HepG2 (cell line): ENCODE measurements at regions not wholly inside any gene's neighbourhood (a gene's known extent, or its start where the extent isn't known, plus 50 kb on each side); places are given as distances from the start of the nearest gene placed in this dataset.
A peak's percentile ranks its signal among the peaks of the same experiment; 100 is the strongest.

ENCODE experiments used
- FOXM1 ChIP-seq: sonication (generic); formaldehyde crosslinking; IDR thresholded peaks from 2 replicates; pipeline ENCODE4 v1.5.0; 2020; ENCODE audit warnings: missing genetic modification reagents
- JDP2 ChIP-seq: sonication (generic); formaldehyde crosslinking; IDR thresholded peaks from 2 replicates; pipeline ENCODE4 v1.8.1; 2022; ENCODE audit warnings: missing genetic modification reagents, borderline replicate concordance
- MEF2D ChIP-seq: sonication (generic); formaldehyde crosslinking; IDR thresholded peaks from 2 replicates; pipeline ENCODE4 v1.5.1; 2020; ENCODE audit warnings: mild to moderate bottlenecking, missing genetic modification reagents
- MTF2 ChIP-seq: sonication (generic); formaldehyde crosslinking; IDR thresholded peaks from 2 replicates; pipeline ENCODE4 v1.5.0; 2020; ENCODE audit warnings: missing genetic modification reagents, borderline replicate concordance
- SRSF9 ChIP-seq: fragments of 200-400 bp; formaldehyde crosslinking; IDR thresholded peaks from 2 replicates; pipeline ENCODE4 v1.6.1; 2018; ENCODE audit warnings: borderline replicate concordance, mild to moderate bottlenecking, low read depth, low read length; ENCODE audit not compliant: insufficient read depth, poor library complexity, severe bottlenecking
- TBX3 ChIP-seq: fragments of 450-650 bp; IDR thresholded peaks from 2 replicates; pipeline ENCODE4 v1.6.1; 2017; ENCODE audit warnings: antibody characterized with exemption, mild to moderate bottlenecking, inconsistent platforms, borderline replicate concordance
- ZEB1 ChIP-seq: IDR thresholded peaks from 2 replicates; pipeline ENCODE4 v1.6.1; 2012; ENCODE audit warnings: mild to moderate bottlenecking, low read depth, inconsistent platforms; ENCODE audit not compliant: insufficient replicate concordance
- ZNF350 ChIP-seq: sonication (generic); formaldehyde crosslinking; IDR thresholded peaks from 2 replicates; pipeline ENCODE4 v1.4.0; 2020; ENCODE audit warnings: mild to moderate bottlenecking, low read depth, missing genetic modification reagents, borderline replicate concordance
- TF ChIP-seq, protein P1 (sequence below): sonication (generic); formaldehyde crosslinking; IDR thresholded peaks from 2 replicates; pipeline ENCODE4 v1.5.0; 2020; ENCODE audit warnings: mild to moderate bottlenecking, missing genetic modification reagents, borderline replicate concordance
- TF ChIP-seq, protein P2 (sequence below): sonication (generic); formaldehyde crosslinking; IDR thresholded peaks from 2 replicates; pipeline ENCODE4 v1.8.0; 2023; ENCODE audit warnings: mild to moderate bottlenecking, missing genetic modification reagents
- TF ChIP-seq, protein P3 (sequence below): IDR thresholded peaks from 2 replicates; pipeline ENCODE4 v1.6.1; 2016; ENCODE audit warnings: missing compliant biosample characterization, missing genetic modification reagents, borderline replicate concordance
- TF ChIP-seq, protein P4 (sequence below): sonication (generic); formaldehyde crosslinking; IDR thresholded peaks from 2 replicates; pipeline ENCODE4 v1.9.0; 2021; ENCODE audit warnings: missing genetic modification reagents, borderline replicate concordance
- TF ChIP-seq, protein P5 (sequence below): sonication (generic); formaldehyde crosslinking; conservative IDR thresholded peaks from 2 replicates; pipeline ENCODE4 v1.8.0; 2022; ENCODE audit warnings: mild to moderate bottlenecking, moderate library complexity, missing genetic modification reagents
- TF ChIP-seq, protein P6 (sequence below): sonication (generic); formaldehyde crosslinking; IDR thresholded peaks from 2 replicates; pipeline ENCODE4 v1.4.0; 2020; ENCODE audit warnings: mild to moderate bottlenecking, missing genetic modification reagents

DNA sequence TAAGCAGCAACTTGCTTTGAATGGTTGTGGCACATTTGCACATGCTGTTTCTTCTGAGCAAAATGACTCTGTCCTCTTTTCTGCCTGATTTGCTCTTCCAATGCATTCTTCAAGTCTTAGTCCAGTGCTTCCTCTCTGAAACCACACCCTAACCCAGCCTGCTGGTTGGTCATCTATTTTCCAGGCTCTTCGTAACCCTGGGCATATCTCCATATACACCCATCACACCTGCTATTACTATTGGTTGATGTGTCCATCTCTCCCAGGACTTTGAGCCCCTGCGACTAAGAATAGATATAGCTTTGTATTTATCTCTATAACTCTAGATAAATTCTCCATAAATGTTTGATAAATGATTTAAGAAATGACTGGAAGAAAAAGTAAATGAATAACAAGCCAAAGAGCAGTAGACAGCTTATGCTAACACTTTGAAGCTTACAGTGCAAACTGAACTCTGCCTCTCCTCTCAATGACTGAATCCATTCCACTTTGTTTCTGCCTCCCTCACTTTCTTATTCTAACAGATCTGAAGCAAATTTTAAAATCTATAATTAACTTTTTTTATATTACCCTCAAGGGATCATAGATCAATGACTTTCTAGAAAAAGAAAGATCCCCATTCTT is 59.7 kb upstream of the NT5E start (continued):
- TF ChIP-seq, protein P1, sequence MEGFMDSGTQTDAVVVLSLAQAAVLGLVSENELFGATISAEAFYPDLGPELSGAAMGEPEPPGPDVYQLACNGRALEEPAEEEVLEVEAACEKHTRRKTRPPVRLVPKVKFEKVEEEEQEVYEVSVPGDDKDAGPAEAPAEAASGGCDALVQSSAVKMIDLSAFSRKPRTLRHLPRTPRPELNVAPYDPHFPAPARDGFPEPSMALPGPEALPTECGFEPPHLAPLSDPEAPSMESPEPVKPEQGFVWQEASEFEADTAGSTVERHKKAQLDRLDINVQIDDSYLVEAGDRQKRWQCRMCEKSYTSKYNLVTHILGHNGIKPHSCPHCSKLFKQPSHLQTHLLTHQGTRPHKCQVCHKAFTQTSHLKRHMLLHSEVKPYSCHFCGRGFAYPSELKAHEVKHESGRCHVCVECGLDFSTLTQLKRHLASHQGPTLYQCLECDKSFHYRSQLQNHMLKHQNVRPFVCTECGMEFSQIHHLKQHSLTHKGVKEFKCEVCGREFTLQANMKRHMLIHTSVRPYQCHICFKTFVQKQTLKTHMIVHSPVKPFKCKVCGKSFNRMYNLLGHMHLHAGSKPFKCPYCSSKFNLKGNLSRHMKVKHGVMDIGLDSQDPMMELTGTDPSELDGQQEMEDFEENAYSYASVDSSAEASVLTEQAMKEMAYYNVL (CRISPR knock-in tag), result no peak
- TF ChIP-seq, protein P2, sequence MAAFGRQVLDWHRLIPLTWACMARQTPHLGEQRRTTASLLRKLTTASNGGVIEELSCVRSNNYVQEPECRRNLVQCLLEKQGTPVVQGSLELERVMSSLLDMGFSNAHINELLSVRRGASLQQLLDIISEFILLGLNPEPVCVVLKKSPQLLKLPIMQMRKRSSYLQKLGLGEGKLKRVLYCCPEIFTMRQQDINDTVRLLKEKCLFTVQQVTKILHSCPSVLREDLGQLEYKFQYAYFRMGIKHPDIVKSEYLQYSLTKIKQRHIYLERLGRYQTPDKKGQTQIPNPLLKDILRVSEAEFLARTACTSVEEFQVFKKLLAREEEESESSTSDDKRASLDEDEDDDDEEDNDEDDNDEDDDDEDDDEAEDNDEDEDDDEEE (CRISPR knock-in tag), result no peak
- TF ChIP-seq, protein P3, sequence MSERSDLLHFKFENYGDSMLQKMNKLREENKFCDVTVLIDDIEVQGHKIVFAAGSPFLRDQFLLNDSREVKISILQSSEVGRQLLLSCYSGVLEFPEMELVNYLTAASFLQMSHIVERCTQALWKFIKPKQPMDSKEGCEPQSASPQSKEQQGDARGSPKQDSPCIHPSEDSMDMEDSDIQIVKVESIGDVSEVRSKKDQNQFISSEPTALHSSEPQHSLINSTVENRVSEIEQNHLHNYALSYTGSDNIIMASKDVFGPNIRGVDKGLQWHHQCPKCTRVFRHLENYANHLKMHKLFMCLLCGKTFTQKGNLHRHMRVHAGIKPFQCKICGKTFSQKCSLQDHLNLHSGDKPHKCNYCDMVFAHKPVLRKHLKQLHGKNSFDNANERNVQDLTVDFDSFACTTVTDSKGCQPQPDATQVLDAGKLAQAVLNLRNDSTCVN (CRISPR knock-in tag), result peak; percentile 73; the same call in 1 of the 2 replicates
- no peak for TF ChIP-seq FOXM1 (CRISPR knock-in tag)
- no peak for TF ChIP-seq TBX3
- no peak for TF ChIP-seq ZEB1
- TF ChIP-seq, protein P4, sequence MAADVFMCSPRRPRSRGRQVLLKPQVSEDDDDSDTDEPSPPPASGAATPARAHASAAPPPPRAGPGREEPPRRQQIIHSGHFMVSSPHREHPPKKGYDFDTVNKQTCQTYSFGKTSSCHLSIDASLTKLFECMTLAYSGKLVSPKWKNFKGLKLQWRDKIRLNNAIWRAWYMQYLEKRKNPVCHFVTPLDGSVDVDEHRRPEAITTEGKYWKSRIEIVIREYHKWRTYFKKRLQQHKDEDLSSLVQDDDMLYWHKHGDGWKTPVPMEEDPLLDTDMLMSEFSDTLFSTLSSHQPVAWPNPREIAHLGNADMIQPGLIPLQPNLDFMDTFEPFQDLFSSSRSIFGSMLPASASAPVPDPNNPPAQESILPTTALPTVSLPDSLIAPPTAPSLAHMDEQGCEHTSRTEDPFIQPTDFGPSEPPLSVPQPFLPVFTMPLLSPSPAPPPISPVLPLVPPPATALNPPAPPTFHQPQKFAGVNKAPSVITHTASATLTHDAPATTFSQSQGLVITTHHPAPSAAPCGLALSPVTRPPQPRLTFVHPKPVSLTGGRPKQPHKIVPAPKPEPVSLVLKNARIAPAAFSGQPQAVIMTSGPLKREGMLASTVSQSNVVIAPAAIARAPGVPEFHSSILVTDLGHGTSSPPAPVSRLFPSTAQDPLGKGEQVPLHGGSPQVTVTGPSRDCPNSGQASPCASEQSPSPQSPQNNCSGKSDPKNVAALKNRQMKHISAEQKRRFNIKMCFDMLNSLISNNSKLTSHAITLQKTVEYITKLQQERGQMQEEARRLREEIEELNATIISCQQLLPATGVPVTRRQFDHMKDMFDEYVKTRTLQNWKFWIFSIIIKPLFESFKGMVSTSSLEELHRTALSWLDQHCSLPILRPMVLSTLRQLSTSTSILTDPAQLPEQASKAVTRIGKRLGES (CRISPR knock-in tag), result no peak
- TF ChIP-seq SRSF9, result no peak
- TF ChIP-seq, protein P5, sequence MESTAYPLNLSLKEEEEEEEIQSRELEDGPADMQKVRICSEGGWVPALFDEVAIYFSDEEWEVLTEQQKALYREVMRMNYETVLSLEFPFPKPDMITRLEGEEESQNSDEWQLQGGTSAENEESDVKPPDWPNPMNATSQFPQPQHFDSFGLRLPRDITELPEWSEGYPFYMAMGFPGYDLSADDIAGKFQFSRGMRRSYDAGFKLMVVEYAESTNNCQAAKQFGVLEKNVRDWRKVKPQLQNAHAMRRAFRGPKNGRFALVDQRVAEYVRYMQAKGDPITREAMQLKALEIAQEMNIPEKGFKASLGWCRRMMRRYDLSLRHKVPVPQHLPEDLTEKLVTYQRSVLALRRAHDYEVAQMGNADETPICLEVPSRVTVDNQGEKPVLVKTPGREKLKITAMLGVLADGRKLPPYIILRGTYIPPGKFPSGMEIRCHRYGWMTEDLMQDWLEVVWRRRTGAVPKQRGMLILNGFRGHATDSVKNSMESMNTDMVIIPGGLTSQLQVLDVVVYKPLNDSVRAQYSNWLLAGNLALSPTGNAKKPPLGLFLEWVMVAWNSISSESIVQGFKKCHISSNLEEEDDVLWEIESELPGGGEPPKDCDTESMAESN (CRISPR knock-in tag), result no peak
- TF ChIP-seq, protein P6, sequence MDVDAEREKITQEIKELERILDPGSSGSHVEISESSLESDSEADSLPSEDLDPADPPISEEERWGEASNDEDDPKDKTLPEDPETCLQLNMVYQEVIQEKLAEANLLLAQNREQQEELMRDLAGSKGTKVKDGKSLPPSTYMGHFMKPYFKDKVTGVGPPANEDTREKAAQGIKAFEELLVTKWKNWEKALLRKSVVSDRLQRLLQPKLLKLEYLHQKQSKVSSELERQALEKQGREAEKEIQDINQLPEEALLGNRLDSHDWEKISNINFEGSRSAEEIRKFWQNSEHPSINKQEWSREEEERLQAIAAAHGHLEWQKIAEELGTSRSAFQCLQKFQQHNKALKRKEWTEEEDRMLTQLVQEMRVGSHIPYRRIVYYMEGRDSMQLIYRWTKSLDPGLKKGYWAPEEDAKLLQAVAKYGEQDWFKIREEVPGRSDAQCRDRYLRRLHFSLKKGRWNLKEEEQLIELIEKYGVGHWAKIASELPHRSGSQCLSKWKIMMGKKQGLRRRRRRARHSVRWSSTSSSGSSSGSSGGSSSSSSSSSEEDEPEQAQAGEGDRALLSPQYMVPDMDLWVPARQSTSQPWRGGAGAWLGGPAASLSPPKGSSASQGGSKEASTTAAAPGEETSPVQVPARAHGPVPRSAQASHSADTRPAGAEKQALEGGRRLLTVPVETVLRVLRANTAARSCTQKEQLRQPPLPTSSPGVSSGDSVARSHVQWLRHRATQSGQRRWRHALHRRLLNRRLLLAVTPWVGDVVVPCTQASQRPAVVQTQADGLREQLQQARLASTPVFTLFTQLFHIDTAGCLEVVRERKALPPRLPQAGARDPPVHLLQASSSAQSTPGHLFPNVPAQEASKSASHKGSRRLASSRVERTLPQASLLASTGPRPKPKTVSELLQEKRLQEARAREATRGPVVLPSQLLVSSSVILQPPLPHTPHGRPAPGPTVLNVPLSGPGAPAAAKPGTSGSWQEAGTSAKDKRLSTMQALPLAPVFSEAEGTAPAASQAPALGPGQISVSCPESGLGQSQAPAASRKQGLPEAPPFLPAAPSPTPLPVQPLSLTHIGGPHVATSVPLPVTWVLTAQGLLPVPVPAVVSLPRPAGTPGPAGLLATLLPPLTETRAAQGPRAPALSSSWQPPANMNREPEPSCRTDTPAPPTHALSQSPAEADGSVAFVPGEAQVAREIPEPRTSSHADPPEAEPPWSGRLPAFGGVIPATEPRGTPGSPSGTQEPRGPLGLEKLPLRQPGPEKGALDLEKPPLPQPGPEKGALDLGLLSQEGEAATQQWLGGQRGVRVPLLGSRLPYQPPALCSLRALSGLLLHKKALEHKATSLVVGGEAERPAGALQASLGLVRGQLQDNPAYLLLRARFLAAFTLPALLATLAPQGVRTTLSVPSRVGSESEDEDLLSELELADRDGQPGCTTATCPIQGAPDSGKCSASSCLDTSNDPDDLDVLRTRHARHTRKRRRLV, result no peak
- TF ChIP-seq MEF2D, result no peak
- TF ChIP-seq MTF2, result no peak
- TF ChIP-seq ZNF350, result no peak
- TF ChIP-seq JDP2, result no peak
